SHP77 (cell line): ENCODE measurements at regions not wholly inside any gene's neighbourhood (a gene's known extent, or its start where the extent isn't known, plus 50 kb on each side); places are given as distances from the start of the nearest gene placed in this dataset.

ENCODE experiments used
- DNase-seq, 2 experiments: peaks; one replicate each; lab custom pipeline; 2025; lab: John Stamatoyannopoulos, UW

DNA sequence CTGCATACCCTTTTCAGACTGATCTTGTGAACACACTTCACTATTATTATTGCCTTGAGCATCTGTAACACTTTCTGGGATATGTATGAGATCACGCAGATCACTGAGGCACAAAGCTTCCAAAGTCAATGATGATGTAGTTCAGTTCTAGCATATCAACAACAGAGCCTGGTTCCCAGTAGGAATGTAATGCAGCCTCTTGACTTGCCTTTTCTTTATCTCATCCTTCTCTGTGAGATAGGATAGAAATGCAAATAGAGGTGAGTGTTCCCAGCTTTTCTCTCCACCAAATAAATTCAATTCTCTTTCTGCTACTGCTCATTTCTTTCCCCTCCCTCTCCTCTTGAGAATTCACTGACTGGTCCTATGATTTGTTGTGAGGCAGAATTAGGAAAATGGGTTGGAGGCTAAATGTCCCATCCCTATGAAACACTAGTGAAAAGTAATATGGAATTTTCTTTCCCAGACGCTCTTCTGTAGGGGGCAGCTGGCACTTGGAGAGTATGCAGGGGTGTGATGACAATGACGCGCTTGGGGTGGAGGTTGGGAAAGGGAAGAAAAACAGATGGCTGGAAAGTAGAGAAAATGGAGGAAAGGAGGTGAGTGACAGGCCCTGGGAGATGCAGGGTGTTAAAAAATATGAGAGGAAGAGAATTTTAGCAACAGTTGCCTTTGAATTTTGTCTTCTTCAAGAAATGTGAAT is 96.0 kb upstream of the TMTC1 start:
- DNase-seq: no peak

DNA sequence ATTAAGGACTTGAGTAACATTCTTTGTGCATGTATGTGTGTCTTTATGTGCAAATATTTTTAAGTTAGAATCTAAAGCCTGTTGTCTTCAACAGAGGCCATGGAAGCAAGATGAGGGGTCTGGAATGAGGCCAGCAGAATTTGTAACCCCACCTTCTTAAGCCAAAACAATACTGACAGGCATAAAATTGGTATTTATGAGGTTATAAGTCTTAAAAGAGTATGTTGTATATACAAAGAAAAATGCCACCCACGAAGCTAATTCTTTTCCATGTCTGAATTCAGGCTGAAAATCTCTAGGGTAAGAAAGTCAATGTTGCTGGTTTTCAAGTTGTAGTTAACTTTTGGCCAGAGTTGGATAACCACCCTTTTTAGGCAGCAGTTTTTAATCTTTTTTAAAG is 86.2 kb upstream of the TMTC1 start:
- no peak for DNase-seq

DNA sequence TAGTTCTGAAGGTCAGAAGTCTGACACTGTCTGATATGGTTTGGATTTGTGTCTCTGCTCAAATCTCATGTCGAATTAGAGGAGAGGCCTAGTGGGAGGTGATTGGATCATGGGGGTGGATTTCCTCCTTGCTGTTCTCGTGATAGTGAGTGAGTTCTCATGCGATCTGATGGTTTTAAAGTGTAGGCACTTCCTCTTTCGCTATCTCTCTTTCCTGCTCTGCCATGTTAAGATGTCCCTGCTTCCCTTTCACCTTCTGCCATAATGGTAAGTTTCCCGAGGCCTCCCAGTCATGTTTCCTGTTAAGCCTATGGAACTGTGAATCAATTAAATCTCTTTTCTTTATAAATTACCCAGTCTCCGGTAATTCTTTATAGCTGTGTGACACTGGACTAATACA is 84.1 kb upstream of the TMTC1 start:
- no peak for DNase-seq

DNA sequence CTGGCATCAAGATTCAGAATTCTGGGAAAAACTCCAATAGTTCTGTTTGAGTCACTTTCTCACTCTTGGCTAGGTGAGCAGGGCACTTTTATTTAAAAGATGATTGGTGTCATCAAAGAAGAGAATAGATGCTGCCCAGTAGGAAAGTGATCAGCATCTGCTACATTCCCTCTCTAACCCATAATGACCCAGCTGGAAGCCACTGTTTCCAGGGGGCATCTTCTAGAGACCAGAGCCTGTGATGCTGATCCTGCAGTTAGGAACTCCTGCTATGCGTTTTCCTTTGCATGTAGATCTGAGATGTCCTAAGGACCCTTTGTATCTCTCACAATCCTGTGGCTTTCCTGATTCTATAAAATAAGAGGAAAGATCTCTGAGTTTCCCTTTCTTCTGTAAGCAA is 79.9 kb upstream of the TMTC1 start:
- no peak for DNase-seq

DNA sequence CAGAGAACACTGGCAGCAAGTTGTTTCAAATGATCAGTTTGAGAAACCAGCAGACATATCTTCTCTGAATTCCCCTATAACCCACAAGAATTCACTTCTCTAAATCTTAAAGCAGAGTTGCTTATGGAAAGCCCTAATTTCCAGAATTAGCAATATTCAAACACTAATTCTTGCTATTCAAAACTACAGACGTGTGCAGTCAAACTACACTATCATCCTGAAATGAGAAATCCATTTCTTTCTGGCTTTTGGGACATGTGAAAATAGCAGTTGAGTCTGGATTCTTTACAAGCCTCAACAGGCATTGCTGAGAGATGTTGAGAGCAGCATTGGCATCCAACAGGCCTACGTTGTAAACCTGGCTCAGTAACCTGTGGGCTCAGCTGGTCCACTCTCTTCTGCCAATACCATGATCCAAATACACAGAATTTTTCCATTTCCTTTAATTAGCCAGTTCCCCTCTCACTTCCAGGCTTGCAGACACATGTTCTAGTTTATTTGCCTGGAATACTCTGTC is 74.6 kb upstream of the TMTC1 start:
- no peak for DNase-seq

DNA sequence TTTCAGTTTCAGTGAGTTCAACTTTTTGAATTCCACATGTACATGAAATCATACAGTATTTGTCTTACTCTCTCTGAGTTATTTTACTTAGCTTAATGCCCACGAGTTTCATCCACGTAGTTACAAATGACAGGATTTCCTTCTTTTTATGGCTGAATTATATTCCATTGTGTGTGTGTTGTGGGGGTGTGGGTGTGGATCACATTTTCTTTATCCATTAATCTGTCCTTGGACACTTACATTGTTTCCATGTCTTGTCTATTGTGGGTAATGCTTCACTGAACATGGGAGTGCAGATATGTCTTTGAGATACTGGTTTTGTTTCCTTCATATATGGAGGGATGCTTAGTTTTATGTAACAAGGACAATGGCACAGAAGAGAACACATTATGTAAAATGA is 63.5 kb upstream of the TMTC1 start:
- no peak for DNase-seq

DNA sequence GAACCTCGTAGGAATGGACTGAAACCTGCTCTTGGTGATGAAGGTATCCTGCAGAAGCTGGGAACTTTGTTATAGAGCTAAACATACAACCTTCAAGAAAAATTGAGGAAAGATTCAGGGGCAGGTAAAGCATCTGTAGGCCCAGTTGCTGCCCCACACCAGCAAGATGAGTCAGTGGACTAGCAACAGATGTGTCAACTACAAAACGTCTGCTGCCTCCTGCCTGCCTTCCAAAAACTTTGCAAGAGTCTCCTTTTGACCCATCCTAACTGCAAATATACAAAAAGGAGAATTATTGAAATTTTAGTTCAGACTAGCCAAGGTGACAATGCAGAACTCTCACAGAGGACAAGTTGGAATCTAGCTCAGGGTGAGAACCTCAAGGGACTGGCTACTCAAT is 60.9 kb upstream of the TMTC1 start:
- DNase-seq: no peak

DNA sequence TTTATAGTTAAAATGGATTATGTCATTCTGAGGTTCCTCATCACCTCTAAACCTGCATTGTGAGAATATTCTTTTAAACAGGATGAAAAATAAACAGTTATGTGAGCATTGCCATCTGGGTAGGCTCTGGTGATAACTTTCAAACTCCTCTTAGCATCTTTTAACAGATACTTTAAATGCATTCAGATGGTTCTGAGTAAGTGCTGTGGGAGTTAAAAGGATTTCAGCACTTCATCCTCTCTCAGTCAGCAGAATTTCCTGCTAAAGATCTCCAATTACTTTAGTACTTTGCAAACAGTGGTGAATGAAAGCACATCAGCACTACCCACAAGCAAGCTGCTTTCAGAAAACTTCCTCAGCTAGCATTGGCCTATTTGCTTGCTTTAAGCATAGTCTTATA is 59.3 kb upstream of the TMTC1 start:
- DNase-seq: no peak

DNA sequence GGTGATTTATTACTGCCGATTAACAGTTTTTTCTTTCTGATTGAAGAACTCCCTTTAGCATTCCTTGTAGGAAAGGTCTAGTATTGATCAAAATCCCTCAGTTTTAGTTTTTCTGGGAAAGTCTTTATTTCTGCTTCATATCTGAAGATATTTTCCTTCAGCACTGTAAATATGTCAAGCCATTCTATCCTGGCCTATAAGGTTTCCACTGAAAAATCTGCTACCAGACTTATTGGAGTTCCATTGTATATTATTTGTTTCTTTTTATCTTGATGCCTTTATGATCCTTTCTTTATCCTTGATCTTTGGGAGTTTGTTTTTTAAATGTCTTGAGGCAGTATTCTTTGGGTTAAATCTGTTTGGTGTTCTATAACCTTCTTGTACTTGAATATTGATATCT is 55.0 kb upstream of the TMTC1 start:
- DNase-seq: no peak
